ENCODE measurements at regions not wholly inside any gene's neighbourhood (a gene's known extent, or its start where the extent isn't known, plus 50 kb on each side); places are given as distances from the start of the nearest gene placed in this dataset.

- Histone ChIP-seq H2AFZ (no peak overlapping the region), H3K4me3 (no peak overlapping the region), H3K36me3 (ENCODE audit: low read depth) (no peaks in the 10 kb centered on the region), H3K9me3 (ENCODE audit: insufficient read depth, low read depth) (no peaks in the 10 kb centered on the region), H3K9me2 (ENCODE audit: insufficient read depth) (no peaks in the 10 kb centered on the region), H3K27me3 (ENCODE audit: insufficient read depth, low read depth) (peaks cover 26% of the 10 kb centered on the region), H3K79me2 (ENCODE audit: low read depth) (no peaks in the 10 kb centered on the region), H3K4me1 (replicated peaks; ENCODE audit: insufficient read depth) (no peaks in the 10 kb centered on the region), H3K4me2 (no peak overlapping the region), H3F3A (ENCODE audit: insufficient read depth, low read depth) (no peaks in the 10 kb centered on the region), H4K20me1 (ENCODE audit: insufficient read depth) (no peaks in the 10 kb centered on the region), H3K27ac (no peak overlapping the region)
- ChIA-PET CTCF (no interaction called here), POLR2A (ENCODE audit: unreplicated experiment) (no interaction called here)
- no TSS peak for BruUV-seq (replicated peaks)
- DNase-seq: no peak
- intact Hi-C loops (cut with micrococcal nuclease; ENCODE audit: unreplicated experiment): no loop called here
- TF ChIP-seq EZH2 (IDR thresholded peaks at IDR 0.05; ENCODE audit: low read depth) (no peak), CTCF (conservative IDR thresholded peaks at IDR 0.05) (no peak)
Measured at GRCh38 chr7:31190906-31191305, 138.8 kb downstream of the ADCYAP1R1 start.

- H4K20me1 ChIP-seq (ENCODE audit: insufficient read depth): no peaks in the 10 kb centered on the region
- ChIA-PET POLR2A (ENCODE audit: unreplicated experiment) (no interaction called here), CTCF (no interaction called here)
- no peak for DNase-seq
- intact Hi-C loops (cut with micrococcal nuclease; ENCODE audit: unreplicated experiment): no loop called here
- no peak overlapping the region for H3K4me2 ChIP-seq
- H3K9me2 ChIP-seq (ENCODE audit: insufficient read depth): no peaks in the 10 kb centered on the region
- H2AFZ ChIP-seq: no peak overlapping the region
- no TSS peak for BruUV-seq (replicated peaks)
- TF ChIP-seq EZH2 (IDR thresholded peaks at IDR 0.05; ENCODE audit: low read depth) (no peak), CTCF (conservative IDR thresholded peaks at IDR 0.05) (no peak)
- no peaks in the 10 kb centered on the region for H3K79me2 ChIP-seq (ENCODE audit: low read depth)
- no peak overlapping the region for H3K4me3 ChIP-seq
- H3F3A ChIP-seq (ENCODE audit: insufficient read depth, low read depth): no peaks in the 10 kb centered on the region
- H3K27ac ChIP-seq: no peak overlapping the region
- peaks cover 16% of the 10 kb centered on the region for H3K27me3 ChIP-seq (ENCODE audit: insufficient read depth, low read depth)
- H3K4me1 ChIP-seq (replicated peaks; ENCODE audit: insufficient read depth): no peaks in the 10 kb centered on the region
- no peaks in the 10 kb centered on the region for H3K9me3 ChIP-seq (ENCODE audit: insufficient read depth, low read depth)
- H3K36me3 ChIP-seq (ENCODE audit: low read depth): no peaks in the 10 kb centered on the region
Measured at GRCh38 chr7:31186202-31186601, 134.1 kb downstream of the ADCYAP1R1 start.

- Histone ChIP-seq H3K27ac (no peak overlapping the region), H3K27me3 (ENCODE audit: insufficient read depth, low read depth) (peaks cover 30% of the 10 kb centered on the region), H3K36me3 (ENCODE audit: low read depth) (no peaks in the 10 kb centered on the region), H4K20me1 (ENCODE audit: insufficient read depth) (no peaks in the 10 kb centered on the region), H3K4me1 (replicated peaks; ENCODE audit: insufficient read depth) (no peaks in the 10 kb centered on the region), H3K4me2 (no peak overlapping the region), H3K9me2 (ENCODE audit: insufficient read depth) (no peaks in the 10 kb centered on the region), H2AFZ (no peak overlapping the region), H3F3A (ENCODE audit: insufficient read depth, low read depth) (no peaks in the 10 kb centered on the region), H3K9me3 (ENCODE audit: insufficient read depth, low read depth) (no peaks in the 10 kb centered on the region), H3K4me3 (no peak overlapping the region), H3K79me2 (ENCODE audit: low read depth) (no peaks in the 10 kb centered on the region)
- CTCF ChIA-PET: no interaction called here
- TF ChIP-seq EZH2 (IDR thresholded peaks at IDR 0.05; ENCODE audit: low read depth): no peak
- peak; percentile 56 for TF ChIP-seq CTCF (conservative IDR thresholded peaks at IDR 0.05)
- intact Hi-C loops (cut with micrococcal nuclease; ENCODE audit: unreplicated experiment): no loop called here
- no TSS peak for BruUV-seq (replicated peaks)
- POLR2A ChIA-PET (ENCODE audit: unreplicated experiment): no interaction called here
- DNase-seq: no peak
Measured at GRCh38 chr7:31175672-31176071, 123.6 kb downstream of the ADCYAP1R1 start.
